ENCODE measurements at regions not wholly inside any gene's neighbourhood (a gene's known extent, or its start where the extent isn't known, plus 50 kb on each side); places are given as distances from the start of the nearest gene placed in this dataset.

GRCh38 chr12:91551927-91552326 lies 369.3 kb upstream of the DCN start:
- no peak for TF ChIP-seq CTCF (IDR thresholded peaks at IDR 0.05; ENCODE audit: insufficient read depth, low read depth, low read length, missing control alignments)
- peak; percentile 8 for DNase-seq (ENCODE audit: low read depth)
- H3K4me3 ChIP-seq (ENCODE audit: low read depth, low read length), result no peak overlapping the region

- no peak for TF ChIP-seq CTCF (IDR thresholded peaks at IDR 0.05; ENCODE audit: insufficient read depth, low read depth, low read length, missing control alignments)
Measured at GRCh38 chr12:91551242-91551641, 368.6 kb upstream of the DCN start.

GRCh38 chr12:91542666-91543065 lies 360.0 kb upstream of the DCN start:
- TF ChIP-seq CTCF (IDR thresholded peaks at IDR 0.05; ENCODE audit: insufficient read depth, low read depth, low read length, missing control alignments), result no peak
- DNase-seq (ENCODE audit: low read depth), result no peak
- no peak overlapping the region for H3K4me3 ChIP-seq (ENCODE audit: low read depth, low read length)

More at GRCh38 chr12:91551242-91551641, 368.6 kb upstream of the DCN start:
- no peak overlapping the region for H3K4me3 ChIP-seq (ENCODE audit: low read depth, low read length)
- no peak for DNase-seq (ENCODE audit: low read depth)

GRCh38 chr12:91542067-91542466 lies 359.4 kb upstream of the DCN start:
- TF ChIP-seq CTCF (IDR thresholded peaks at IDR 0.05; ENCODE audit: insufficient read depth, low read depth, low read length, missing control alignments), result no peak
- no peak overlapping the region for H3K4me3 ChIP-seq (ENCODE audit: low read depth, low read length)
- no peak for DNase-seq (ENCODE audit: low read depth)

GRCh38 chr12:91538418-91538817 lies 355.8 kb upstream of the DCN start:
- no peak for TF ChIP-seq CTCF (IDR thresholded peaks at IDR 0.05; ENCODE audit: insufficient read depth, low read depth, low read length, missing control alignments)
- no peak for DNase-seq (ENCODE audit: low read depth)
- no peak overlapping the region for H3K4me3 ChIP-seq (ENCODE audit: low read depth, low read length)

- no peak overlapping the region for H3K4me3 ChIP-seq (ENCODE audit: low read depth, low read length)
- no peak for TF ChIP-seq CTCF (IDR thresholded peaks at IDR 0.05; ENCODE audit: insufficient read depth, low read depth, low read length, missing control alignments)
- no peak for DNase-seq (ENCODE audit: low read depth)
Measured at GRCh38 chr12:91533366-91533765, 350.7 kb upstream of the DCN start.

GRCh38 chr12:91529829-91530228 lies 347.2 kb upstream of the DCN start:
- DNase-seq (ENCODE audit: low read depth), result no peak
- no peak for TF ChIP-seq CTCF (IDR thresholded peaks at IDR 0.05; ENCODE audit: insufficient read depth, low read depth, low read length, missing control alignments)
- no peak overlapping the region for H3K4me3 ChIP-seq (ENCODE audit: low read depth, low read length)
